ENCODE measurements at regions not wholly inside any gene's neighbourhood (a gene's known extent, or its start where the extent isn't known, plus 50 kb on each side); places are given as distances from the start of the nearest gene placed in this dataset.

DNA sequence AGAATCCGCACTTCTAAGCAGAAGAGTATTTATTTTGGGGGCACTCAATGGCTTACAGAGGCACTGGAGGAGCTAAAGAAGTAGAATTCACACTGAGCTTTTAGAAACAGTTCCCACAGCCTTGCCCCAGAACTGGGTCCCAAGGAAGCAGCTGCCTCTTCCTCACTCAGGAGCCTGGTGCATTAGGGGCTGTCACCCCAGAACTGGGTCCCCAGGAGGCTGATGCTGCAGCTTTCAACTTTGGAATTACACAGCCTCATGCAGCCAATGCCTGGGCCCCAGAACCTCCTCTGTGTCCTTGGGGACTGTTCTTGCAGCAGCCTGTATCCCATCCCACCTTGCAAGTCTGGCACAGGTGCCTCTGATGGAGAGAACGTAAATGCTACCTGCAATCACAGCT lies 96.4 kb downstream of the DACT2 start:
- TF ChIP-seq CTCF (IDR thresholded peaks at IDR 0.05) (no peak), POLR2A (IDR thresholded peaks at IDR 0.05) (no peak)

Measured in body of pancreas (tissue), 4 donors.